ENCODE measurements at regions not wholly inside any gene's neighbourhood (a gene's known extent, or its start where the extent isn't known, plus 50 kb on each side); places are given as distances from the start of the nearest gene placed in this dataset.
"Not testable (repeated sequence)": the region's sequence is repeated elsewhere in the genome, so short reads cannot be mapped to it uniquely, and the experiment has no call there.

GRCh38 chr17:71516149-71516548, 604.7 kb upstream of the SOX9 start:
- DNase-seq = peak; percentile 57

DNA sequence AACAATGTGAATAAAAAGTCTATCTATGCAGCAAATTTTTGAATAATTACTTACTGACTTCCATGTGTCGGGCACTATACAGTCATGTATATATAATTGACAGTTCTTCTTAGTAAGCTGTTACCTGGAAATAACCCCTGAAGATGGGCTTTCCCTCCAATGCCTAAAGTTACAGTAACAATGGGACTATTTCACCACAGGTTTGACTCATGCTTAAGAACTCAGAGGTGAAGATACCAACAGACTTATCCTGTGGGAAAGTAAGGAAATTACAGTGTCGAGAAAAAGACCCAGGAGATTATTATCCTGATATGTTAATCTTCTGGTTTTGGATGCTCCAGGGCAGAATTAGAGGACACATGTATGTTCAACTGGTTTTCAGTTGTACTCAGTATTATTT, 601.5 kb upstream of the SOX9 start:
- DNase-seq = no peak

DNA sequence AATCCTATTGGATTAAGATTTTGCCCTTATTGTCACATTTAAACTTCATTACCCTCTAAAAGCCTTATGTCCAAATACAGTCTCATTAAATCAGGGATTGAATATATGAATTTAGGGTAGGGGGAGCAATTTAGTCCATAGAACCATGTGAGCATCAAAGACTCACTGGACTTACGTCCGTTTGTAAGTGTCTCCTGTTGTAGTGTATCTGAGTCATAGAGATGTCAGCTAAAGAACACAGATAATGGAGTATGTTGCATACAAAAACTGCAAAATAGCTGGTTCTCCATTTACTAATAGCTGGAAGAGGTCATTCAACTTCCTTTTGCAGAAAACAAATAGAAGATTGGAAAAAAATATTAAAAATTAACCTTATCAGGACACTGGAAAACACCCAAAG, 599.1 kb upstream of the SOX9 start:
- DNase-seq = no peak

DNA sequence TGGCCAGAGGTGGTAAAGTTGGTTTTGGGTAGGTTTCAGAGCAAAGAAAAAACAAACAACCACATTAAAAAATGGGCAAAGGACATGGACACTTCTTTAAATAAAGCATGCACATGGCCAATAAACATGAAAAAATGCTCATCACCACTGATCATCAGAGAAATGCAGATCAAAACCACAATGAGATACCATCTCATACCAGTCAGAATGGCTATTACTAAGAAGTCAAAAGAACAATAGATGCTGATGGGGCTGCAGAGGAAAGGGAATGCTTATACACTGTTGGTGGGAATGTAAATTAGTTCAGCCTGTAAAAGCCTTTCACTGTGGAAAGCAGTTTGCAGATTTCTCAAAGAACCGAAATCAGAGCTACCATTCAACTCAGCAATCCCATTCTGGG, 598.4 kb upstream of the SOX9 start:
- DNase-seq = no peak

DNA sequence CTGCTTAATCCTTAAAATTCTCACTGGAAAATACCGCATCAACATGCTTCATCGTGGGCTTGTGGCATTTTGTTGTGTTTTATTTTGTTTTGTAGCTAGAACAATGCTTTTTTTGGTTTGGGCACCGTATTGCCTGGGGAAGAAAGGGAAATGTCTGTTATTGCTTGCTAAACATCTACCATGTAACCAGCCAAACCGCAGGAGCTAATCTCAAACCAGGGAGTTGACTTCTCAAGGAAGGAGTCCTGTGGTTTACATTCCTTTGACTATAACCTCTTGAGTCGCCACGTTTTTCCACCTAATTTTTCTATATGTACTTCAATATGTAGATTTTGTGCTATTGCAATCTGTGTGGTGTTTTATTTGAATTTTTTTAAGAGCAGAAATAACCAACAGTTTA, 593.5 kb upstream of the SOX9 start:
- DNase-seq = no peak

DNA sequence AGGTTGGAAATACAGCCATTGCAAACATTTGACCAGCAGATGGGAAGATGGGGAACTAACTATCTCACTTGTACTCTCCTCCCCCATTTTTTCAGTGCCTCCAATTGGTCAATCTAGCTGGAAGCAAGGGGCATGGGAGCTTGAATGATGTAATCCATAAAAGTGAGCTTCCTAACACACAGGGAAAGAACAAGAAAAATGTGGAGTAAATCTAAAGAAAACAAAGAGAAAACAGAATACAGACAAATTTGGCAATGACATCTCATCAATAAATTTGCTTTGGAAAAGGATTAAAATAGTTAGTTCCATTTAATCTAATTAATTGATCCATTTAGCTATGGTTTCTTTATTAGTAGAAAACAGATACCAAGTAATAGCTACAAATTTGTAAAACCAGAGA, 592.6 kb upstream of the SOX9 start:
- no peak for DNase-seq

GRCh38 chr17:71530248-71530647, 590.6 kb upstream of the SOX9 start:
- no peak for DNase-seq

DNA sequence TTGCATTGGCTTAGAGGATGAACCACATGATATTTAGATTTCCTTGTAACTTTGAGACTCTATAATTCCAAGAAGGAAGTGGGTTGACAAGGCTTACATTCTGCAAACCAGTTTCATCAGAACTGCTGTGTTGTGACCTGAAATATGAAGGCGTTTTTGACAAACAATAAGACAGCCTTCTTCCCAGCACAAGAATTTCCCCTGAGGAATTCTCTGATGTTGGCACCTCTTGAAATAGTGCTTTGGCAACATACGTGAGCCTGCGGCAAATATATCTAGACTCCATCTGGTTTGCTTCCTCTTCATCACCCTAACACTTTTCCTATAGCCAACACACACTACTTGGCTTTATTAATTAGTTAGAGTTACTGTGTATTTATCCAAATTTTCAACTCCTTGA, 585.5 kb upstream of the SOX9 start:
- DNase-seq = no peak

DNA sequence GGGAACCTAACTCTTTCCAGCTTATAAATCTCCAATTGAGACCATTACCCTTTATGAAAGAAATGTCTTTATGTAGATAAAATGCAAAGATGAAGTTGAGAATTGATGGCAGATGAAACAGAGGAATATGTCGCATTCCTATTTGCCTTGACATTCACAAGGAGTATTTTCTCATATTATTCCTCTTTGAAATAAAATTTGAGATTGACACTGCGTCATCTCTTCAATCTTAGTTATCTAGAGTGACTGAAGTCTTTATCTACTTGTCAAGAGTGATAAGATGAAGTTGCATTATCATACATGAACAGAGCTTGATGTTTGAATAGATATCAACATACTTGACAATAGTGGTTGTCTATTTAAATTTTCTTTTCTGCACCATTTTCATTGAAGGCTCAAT, 574.4 kb upstream of the SOX9 start:
- DNase-seq = no peak

DNA sequence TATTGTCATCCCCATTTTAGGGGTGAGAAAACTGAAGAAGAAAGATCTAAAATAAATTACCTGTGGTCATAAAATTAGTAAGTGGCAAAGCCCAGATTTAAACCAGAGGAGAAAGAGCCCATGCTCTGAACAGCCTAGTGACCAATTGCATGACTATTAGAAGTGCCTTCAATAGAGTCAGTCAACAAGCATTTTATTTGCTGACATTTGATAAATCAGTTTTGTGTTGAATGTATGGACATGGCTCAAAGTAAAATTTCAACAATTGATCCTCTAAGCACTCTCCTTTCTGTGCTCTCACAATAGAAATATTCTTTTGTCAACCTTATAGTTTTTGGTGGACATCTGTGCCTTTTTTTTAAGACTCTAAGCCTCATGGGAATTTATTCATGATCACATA, 572.9 kb upstream of the SOX9 start:
- DNase-seq = no peak

DNA sequence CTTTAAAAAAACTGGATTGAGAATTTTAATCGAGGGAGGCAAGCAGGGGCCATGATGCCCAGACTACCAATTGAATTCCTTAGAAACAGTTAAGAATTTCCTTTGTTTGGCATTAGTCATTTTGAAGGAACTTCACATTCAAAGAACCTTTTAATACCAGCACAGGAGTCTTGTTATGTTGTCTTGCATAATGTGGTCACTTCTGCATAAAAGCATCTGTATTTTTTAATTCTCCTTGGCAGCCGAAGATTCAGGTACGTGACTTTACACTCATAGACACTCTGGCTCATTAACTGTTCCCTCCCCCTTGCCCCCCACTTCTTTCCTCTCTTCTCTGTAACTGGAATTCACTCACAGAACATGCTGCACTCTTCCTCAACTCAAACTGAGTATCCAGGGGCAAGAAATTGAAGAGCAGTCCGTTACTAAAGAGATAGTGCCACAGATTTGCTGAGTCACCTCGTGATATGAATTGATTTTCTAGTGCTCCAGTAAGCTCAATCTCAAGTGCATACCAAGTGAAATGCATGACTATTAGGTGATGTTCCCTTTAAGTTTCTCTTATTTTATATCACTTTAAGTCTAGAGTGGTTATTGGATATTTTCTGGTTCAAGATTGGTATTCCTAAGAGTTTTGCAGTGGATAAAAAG, 572.2 kb upstream of the SOX9 start:
- DNase-seq = no peak

DNA sequence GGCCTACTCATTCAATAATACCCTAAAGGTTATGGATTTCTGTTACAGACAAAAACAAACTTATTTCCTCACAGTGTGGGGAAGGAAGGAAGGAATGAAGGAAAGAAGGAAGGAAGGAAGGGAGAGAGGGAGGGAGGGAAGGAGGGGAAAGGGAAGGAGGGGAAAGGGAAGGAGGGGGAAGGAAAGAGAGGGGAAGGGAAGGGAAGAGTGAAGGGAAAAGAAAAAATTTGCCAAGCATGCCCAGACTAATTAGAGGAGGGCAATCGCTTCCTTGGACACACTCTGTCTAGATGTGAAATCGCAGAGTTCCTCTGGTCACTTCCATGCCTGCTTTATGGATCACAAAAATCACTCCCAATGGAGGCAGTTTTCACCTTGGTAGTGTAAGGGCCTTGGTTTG, 570.1 kb upstream of the SOX9 start:
- no peak for DNase-seq

GRCh38 chr17:71553381-71553780, 567.4 kb upstream of the SOX9 start:
- DNase-seq = no peak

DNA sequence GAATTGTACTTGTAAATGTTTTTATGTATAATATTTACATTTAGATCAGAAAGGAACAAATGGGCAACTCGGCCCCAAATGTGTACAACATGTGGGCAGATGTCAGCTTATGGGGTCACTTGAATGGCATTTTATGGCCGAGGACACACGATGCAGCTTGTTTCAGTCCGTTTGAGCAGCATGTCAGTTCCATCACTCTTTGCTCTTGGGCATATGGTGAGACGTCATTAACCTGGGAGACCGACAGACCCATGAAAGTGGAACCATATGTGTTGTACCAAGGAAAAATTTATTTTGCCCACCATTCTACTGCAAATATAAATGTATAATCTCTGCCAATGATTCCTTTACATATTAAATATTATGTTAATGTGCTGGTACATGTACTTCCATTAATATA, 561.9 kb upstream of the SOX9 start:
- DNase-seq = no peak

- no peak for DNase-seq
Observed at GRCh38 chr17:71572343-71572742, 548.5 kb upstream of the SOX9 start.

DNA sequence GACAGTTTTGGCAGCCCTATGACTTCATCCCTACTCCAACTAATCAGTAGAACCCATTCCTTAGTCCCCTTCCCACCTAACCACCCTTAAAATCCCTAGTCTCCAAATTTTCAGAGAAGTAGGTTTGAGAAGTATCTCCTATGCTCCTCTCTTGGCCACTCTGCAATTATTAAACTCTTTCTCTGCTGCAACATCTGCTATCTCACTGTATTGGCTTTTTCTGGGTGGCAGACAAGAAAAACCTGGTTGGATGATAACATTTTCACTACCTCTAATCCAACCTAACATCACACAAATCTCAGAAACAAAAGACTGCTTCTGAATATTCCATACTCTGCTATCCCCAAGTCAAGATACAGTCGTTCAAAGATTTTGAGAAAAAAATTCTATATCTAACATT, 542.4 kb upstream of the SOX9 start:
- no peak for DNase-seq

GRCh38 chr17:71580220-71580619, 540.6 kb upstream of the SOX9 start:
- no peak for DNase-seq

- no peak for DNase-seq
Observed at GRCh38 chr17:71585540-71585939, 535.3 kb upstream of the SOX9 start.

- no peak for DNase-seq
Observed at GRCh38 chr17:71592431-71592830, 528.4 kb upstream of the SOX9 start.

GRCh38 chr17:71593078-71593477, 527.7 kb upstream of the SOX9 start:
- no peak for DNase-seq

DNA sequence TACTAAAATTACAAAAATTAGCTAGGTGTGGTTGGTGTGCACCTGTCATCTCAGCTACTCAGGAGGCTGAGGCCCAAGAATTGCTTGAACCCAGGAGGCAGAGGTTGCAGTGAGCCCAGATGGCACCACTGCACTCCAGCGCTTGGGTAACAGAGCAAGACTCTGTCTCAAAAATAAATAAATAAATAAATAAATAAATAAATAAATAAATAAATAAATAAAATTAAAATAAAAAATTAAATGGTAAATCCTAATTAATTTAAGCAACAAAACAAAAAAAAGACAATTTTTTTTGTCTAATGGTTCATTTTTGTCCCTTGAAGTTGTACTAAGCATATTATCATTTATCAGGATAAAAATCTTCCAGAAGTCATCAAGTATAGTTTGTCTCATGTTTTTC, 521.2 kb upstream of the SOX9 start:
- not testable (repeated sequence) for DNase-seq

DNA sequence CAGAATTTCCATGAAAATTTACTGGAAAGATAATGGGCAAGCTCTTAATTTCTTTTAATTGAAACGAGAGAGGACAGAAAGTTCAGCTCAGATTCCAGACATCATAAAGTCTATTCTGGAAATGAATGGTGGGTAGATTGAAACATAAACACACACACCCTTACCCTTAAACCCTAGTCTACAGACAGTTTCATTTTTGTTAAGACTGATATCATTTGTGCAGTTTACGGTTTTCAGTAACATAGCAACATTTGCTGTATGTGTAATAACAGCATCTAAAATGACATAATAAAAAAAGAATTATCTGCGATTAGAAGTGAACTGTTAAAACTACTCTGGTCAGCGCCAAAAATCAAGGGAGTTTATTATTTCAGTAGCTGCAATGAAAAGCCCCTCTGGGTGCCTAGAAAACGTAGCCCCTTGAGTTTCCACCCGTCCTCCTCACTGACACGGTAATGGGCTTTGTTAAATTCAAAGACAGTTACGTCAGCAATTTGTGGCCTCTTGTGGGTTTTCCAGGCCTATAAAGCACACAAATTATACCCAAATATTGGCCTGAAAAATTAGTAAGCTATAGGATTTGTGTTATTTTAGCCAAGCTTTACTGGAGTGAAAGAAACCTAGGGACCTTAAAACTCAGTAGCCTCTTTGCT, 520.6 kb upstream of the SOX9 start:
- no peak for DNase-seq

DNA sequence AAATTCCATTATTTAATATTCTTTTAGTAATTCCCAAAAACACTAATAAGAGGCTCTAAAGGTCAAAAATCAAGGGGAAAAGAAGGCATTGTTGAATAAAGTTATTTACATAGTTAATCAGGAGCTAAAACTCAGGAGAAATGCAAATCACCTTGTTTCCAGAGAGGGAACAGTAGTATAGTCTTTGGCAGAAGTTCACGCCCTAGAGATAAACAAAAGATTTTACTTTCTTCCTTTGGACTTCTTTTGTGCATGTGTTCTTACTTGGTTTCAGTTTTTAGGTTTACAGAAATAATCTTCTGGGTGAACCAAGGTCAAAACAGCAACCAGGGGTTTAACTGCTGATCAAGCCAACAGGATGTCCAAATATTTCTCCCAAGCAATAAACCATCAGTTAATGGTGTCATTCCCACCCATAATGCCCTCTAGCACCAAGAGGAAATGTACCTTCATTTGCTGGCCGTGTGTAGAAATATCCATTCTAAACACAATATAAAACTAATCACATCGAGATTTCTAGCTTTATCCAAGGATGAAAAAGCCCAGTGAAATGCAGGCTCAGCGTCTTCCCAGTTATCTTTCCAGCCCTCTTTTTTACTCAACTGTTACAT, 518.8 kb upstream of the SOX9 start:
- DNase-seq = no peak

GRCh38 chr17:71613996-71614395, 506.8 kb upstream of the SOX9 start:
- no peak for DNase-seq

GRCh38 chr17:71615820-71616219, 505.0 kb upstream of the SOX9 start:
- no peak for DNase-seq

Measured in DMS153 (cell line).